Sigmoid colon (tissue), 6 donors: ENCODE measurements at regions not wholly inside any gene's neighbourhood (a gene's known extent, or its start where the extent isn't known, plus 50 kb on each side); places are given as distances from the start of the nearest gene placed in this dataset.

Experiments used
- DNase-seq: peaks from one replicate; pipeline ENCODE4 v3.0.0-alpha.2; 2019
- H3K27ac ChIP-seq, 4 donors: fragments of 200-600 bp; sonication (generic); one replicate each; pipeline ENCODE4 v1.5.1; 2016 to 2019; ENCODE audit warnings: mild to moderate bottlenecking in 1 of 4
- H3K27me3 ChIP-seq, 3 donors: fragments of 200-600 bp; sonication (generic); one replicate each; pipeline ENCODE4 v1.5.1; 2019; ENCODE audit warnings: mild to moderate bottlenecking in 1 of 3
- H3K36me3 ChIP-seq, 4 donors: fragments of 200-600 bp; sonication (generic); one replicate each; pipeline ENCODE4 v1.5.1; 2016 to 2019
- H3K4me1 ChIP-seq, 4 donors: fragments of 200-600 bp; sonication (generic); one replicate each; pipeline ENCODE4 v1.5.1; 2017 to 2019
- H3K4me3 ChIP-seq, 4 donors: fragments of 200-600 bp; sonication (generic); one replicate each; pipeline ENCODE4 v1.5.1; 2017 to 2019; ENCODE audit warnings: mild to moderate bottlenecking in 2 of 4, moderate library complexity in 1 of 4
- H3K9me3 ChIP-seq, 4 donors: fragments of 200-600 bp in 3 of 4; sonication (generic) in 3 of 4; one replicate each; pipeline versions ENCODE4 v1.5.1 to v1.6.1; 2013 to 2019
- EP300 ChIP-seq, 4 donors: sonication (generic); formaldehyde crosslinking; IDR thresholded peaks; one replicate each; pipeline ENCODE4 v1.6.1; 2017; ENCODE audit warnings: antibody characterized with exemption in 4 of 4
- POLR2A ChIP-seq, 2 donors: fragments of 450-650 bp; IDR thresholded peaks; one replicate each; pipeline ENCODE4 v1.6.1; 2016; ENCODE audit warnings: antibody characterized with exemption in 2 of 2, mild to moderate bottlenecking in 2 of 2, moderate library complexity in 2 of 2
- POLR2AphosphoS5 ChIP-seq, 4 donors: sonication (generic); formaldehyde crosslinking; IDR thresholded peaks; one replicate each; pipeline ENCODE4 v1.6.1; 2017; ENCODE audit warnings: antibody characterized with exemption in 4 of 4
- WGBS, 2 donors: extraction: QIAGEN DNeasy Blood & Tissue Kit; methylation state at CpG; one replicate each; pipeline ENCODE4 v1.1.7; 2013; 5-methylcytosine and 5-hydroxymethylcytosine counted together
- intact Hi-C: fragments of 100-400 bp; cut with DNase I; formaldehyde crosslinking; loops from one replicate; pipeline ENCODE4 v1.15.1; 2023
- TF ChIP-seq, protein P1 (sequence below), 4 experiments: fragments of 450-650 bp in 3 of 4; fragments of 200-600 bp in 1 of 4; IDR thresholded peaks; one replicate each; pipeline ENCODE4 v1.5.1; 2016 to 2019; ENCODE audit warnings: antibody characterized with exemption in 4 of 4, mild to moderate bottlenecking in 3 of 4, moderate library complexity in 2 of 4
- donor health status: healthy with polysubstance abuse.
- donor health status: healthy.

- intact Hi-C loops = loop anchor here (5.0 to 10.0 kb wide), 2 partner anchors 100 to 237 kb away; no protein-coding TSS in a partner anchor
- Histone ChIP-seq H3K36me3 (no peaks in the 10 kb centered on the region), H3K4me1 (peaks cover 0 to 22% (median 15%) of the 10 kb centered on the region in 4 donors)
These were observed 123.9 kb upstream of the ZFHX3 start for GRCh38 chr16:73171901-73172240.

DNA sequence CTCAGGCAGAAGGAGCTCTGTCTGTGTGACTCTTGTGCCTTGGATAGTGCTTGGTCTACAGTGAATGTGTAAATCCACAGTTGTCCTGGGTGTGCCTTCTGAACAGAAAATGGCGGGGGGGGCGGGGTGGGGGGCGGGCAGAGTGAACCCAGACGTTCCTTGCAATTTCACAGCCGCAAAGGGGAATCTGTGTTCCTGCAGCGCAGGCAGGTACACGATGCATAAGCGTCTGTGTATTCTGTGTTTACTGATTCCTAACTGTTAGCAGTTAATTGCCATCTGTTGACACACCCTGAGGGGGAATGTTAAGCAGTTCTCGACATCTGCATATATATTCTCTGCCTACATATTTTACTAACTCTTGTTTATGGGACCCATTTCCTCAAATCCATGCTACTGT is 123.5 kb upstream of the ZFHX3 start:
- TF ChIP-seq POLR2AphosphoS5 (IDR thresholded peaks at IDR 0.05) (no peak), EP300 (IDR thresholded peaks at IDR 0.05) (no peak), POLR2A (IDR thresholded peaks at IDR 0.05) (no peak)
- TF ChIP-seq, protein P1, sequence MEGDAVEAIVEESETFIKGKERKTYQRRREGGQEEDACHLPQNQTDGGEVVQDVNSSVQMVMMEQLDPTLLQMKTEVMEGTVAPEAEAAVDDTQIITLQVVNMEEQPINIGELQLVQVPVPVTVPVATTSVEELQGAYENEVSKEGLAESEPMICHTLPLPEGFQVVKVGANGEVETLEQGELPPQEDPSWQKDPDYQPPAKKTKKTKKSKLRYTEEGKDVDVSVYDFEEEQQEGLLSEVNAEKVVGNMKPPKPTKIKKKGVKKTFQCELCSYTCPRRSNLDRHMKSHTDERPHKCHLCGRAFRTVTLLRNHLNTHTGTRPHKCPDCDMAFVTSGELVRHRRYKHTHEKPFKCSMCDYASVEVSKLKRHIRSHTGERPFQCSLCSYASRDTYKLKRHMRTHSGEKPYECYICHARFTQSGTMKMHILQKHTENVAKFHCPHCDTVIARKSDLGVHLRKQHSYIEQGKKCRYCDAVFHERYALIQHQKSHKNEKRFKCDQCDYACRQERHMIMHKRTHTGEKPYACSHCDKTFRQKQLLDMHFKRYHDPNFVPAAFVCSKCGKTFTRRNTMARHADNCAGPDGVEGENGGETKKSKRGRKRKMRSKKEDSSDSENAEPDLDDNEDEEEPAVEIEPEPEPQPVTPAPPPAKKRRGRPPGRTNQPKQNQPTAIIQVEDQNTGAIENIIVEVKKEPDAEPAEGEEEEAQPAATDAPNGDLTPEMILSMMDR (IDR thresholded peaks at IDR 0.05) = no peak
- no peak overlapping the region for H3K4me3 ChIP-seq
- H3K4me1 ChIP-seq = peaks cover 0 to 22% (median 15%) of the 10 kb centered on the region in 4 donors
- peak overlapping the region in 2 of 4 donors; percentile 9 to 26 for H3K27ac ChIP-seq
- no peaks in the 10 kb centered on the region for H3K27me3 ChIP-seq
- intact Hi-C loops = loop anchor here (5.0 to 10.0 kb wide), 2 partner anchors 99 to 237 kb away; no protein-coding TSS in a partner anchor
- no peaks in the 10 kb centered on the region for H3K9me3 ChIP-seq
- no peaks in the 10 kb centered on the region for H3K36me3 ChIP-seq
- 23 to 66% methylated on average over 9 of the region's 9 CpGs for WGBS, 2 donors
- DNase-seq = no peak

More at GRCh38 chr16:73171901-73172240, 123.9 kb upstream of the ZFHX3 start:
- Histone ChIP-seq H3K4me3 (no peak overlapping the region), H3K9me3 (no peaks in the 10 kb centered on the region), H3K27me3 (no peaks in the 10 kb centered on the region), H3K27ac (peak overlapping the region; percentile 53 to 70 (median 66))
- WGBS, 2 donors = 64 to 86% methylated on average over 9 of the region's 9 CpGs
- TF ChIP-seq, protein P1 (IDR thresholded peaks at IDR 0.05) = no peak
- no peak for TF ChIP-seq POLR2AphosphoS5 (IDR thresholded peaks at IDR 0.05)
- no peak for TF ChIP-seq EP300 (IDR thresholded peaks at IDR 0.05)
- no peak for TF ChIP-seq POLR2A (IDR thresholded peaks at IDR 0.05)
- DNase-seq = no peak

- H3K27ac ChIP-seq = peak overlapping the region in 2 of 4 donors; percentile 9 to 26
These were observed 122.7 kb upstream of the ZFHX3 start for GRCh38 chr16:73170612-73171038.

GRCh38 chr16:73166947-73167550 is 119.1 kb upstream of the ZFHX3 start:
- intact Hi-C loops = no loop called here
- H3K9me3 ChIP-seq = no peaks in the 10 kb centered on the region
- WGBS, 2 donors = 46% methylated on average over 3 of the region's 3 CpGs

More at GRCh38 chr16:73170612-73171038, 122.7 kb upstream of the ZFHX3 start:
- DNase-seq = no peak
- H3K27me3 ChIP-seq = no peaks in the 10 kb centered on the region
- TF ChIP-seq, protein P1 (IDR thresholded peaks at IDR 0.05) = no peak
- TF ChIP-seq EP300 (IDR thresholded peaks at IDR 0.05) (no peak), POLR2AphosphoS5 (IDR thresholded peaks at IDR 0.05) (no peak), POLR2A (IDR thresholded peaks at IDR 0.05) (no peak)
- H3K4me1 ChIP-seq = peaks cover 0 to 22% (median 17%) of the 10 kb centered on the region in 4 donors
- no peak overlapping the region for H3K4me3 ChIP-seq
- WGBS, 2 donors = 17 to 70% methylated on average over 10 of the region's 10 CpGs
- no peaks in the 10 kb centered on the region for H3K36me3 ChIP-seq
- intact Hi-C loops = loop anchor here (5.0 to 10.0 kb wide), 2 partner anchors 98 to 236 kb away; no protein-coding TSS in a partner anchor
- no peaks in the 10 kb centered on the region for H3K9me3 ChIP-seq

More at GRCh38 chr16:73166947-73167550, 119.1 kb upstream of the ZFHX3 start:
- TF ChIP-seq, protein P1 (IDR thresholded peaks at IDR 0.05) = no peak
- TF ChIP-seq POLR2AphosphoS5 (IDR thresholded peaks at IDR 0.05) (peak in 2 of 4 donors; percentile 16 to 31), POLR2A (IDR thresholded peaks at IDR 0.05) (no peak), EP300 (IDR thresholded peaks at IDR 0.05) (no peak)
- H3K27me3 ChIP-seq = no peaks in the 10 kb centered on the region
- no peak for DNase-seq
- peak overlapping the region; percentile 17 to 56 (median 51) for H3K27ac ChIP-seq
- H3K4me1 ChIP-seq = peaks cover 0 to 9% (median 3%) of the 10 kb centered on the region in 4 donors
- H3K4me3 ChIP-seq = peak overlapping the region in 2 of 4 donors; percentile 15 to 17
- no peaks in the 10 kb centered on the region for H3K36me3 ChIP-seq
